ENCODE measurements at regions not wholly inside any gene's neighbourhood (a gene's known extent, or its start where the extent isn't known, plus 50 kb on each side); places are given as distances from the start of the nearest gene placed in this dataset.
A peak's percentile ranks its signal among the peaks of the same experiment; 100 is the strongest.

GRCh38 chr13:76406243-76406642, 480.0 kb downstream of the KCTD12 start:
- DNase-seq, result no peak

DNA sequence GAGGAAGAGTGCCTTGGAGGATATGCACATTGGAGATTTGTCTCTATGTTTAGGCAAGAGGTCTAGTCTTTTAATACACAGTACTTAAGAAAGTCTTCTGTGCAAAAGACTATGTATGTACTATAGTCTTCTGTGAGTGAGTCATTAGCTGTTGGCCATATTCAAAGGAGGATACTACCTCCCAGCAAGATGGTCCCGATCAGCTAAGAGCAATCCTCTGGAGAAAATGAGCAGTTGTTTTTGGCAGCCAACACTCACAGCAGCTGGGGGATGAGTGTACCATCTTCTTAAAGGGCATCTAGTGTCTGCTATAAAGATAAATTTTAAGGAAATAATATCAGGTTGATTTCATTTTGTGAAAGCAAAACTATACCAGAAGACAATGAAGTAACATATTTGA, 487.8 kb downstream of the KCTD12 start:
- no peak for DNase-seq

DNA sequence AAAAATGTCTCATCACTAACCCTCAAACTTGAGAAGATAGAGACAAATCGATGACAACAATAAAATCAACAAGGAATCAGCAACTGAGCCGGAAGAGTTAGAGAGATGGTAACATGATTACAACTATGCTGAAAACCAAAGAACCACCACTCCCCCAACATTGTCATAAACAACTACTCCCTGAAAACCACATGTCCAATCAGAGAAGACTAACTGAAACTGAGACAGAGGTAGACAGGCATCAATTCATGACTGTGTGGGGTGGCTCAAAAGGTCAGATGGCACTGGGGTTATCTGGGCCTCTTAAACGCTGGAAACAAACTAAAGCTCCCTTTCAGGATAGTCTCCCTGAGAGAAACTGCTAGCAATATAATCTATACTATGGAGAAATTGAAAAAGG, 488.8 kb downstream of the KCTD12 start:
- DNase-seq, result peak; percentile 31

DNA sequence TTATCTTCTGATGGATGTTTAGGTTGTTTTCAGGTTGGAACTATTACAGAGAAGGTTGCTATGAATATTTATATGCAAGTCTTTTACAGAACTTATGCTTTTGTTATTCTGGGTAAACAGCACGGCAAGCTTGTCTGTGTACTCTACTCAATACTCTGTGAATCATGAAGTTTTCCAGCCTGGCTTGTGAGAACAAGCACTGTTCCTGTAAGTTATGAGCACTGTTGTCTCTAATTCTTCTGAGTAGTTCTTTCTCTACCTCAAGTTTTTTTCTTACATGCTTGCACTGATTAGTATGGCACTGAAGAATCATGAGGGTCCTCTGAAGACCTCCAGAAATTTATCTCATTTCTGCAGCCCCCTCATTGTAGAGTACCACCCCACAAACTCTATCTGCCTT, 496.9 kb downstream of the KCTD12 start:
- no peak for DNase-seq

- DNase-seq, result no peak
Observed at GRCh38 chr13:76387566-76387965, 498.6 kb downstream of the KCTD12 start.

- no peak for DNase-seq
Observed at GRCh38 chr13:76386321-76386720, 499.9 kb downstream of the KCTD12 start.

DNA sequence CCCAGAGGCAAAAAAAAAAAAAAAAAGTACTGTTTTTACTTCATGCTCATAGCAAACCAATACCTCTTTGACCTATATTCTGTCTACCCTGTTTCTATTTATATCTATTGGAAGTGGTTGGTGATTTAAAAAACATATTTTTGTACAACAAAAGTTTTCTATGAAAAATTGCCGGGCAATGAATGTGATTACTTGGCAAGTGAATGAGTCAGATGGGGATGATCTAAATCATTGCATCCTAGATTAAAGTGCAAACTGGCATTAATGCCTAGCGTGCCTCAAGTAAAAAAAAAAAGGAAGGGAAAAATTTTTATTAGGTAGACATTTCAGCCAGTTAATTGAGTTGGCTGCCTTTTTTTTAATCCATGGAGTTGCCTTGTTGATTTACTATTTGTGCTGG, 500.6 kb downstream of the KCTD12 start:
- DNase-seq, result no peak

DNA sequence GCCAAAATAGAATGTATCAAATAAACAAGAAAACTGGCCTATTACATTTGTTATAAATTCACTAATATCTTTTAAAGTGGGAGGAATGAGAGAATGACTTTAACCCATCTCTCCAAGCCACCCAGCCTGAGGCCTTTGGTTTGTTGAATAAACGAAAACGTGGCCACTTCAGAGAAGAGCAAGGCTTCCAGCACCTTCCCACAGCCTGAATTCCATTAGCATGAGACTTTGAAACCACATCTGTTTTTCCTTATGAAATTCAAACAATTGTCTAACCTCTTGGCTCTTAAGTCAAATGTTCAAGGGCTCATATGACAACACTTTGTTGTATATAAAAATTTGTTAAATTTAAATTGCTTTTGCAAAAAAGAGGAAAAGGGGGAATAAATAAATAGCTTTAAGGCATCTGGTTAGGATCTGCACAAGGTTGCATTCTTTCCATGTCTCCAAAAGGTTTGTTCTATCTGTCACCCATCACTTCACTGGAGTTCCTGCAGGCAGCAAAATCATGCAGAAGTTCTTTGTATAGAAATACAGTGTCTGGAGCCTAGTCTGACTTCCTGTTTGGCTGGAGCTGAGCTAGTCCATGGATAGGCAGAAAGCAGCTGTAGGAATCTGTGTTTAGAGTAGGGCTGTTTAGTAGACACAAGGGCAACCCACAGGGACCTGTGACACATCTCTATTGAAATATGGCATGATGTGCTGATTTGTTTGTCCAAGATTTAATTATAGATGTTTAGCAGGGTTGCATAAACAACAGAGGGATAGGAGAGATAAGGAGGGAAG, 502.3 kb downstream of the KCTD12 start:
- no peak for DNase-seq

DNA sequence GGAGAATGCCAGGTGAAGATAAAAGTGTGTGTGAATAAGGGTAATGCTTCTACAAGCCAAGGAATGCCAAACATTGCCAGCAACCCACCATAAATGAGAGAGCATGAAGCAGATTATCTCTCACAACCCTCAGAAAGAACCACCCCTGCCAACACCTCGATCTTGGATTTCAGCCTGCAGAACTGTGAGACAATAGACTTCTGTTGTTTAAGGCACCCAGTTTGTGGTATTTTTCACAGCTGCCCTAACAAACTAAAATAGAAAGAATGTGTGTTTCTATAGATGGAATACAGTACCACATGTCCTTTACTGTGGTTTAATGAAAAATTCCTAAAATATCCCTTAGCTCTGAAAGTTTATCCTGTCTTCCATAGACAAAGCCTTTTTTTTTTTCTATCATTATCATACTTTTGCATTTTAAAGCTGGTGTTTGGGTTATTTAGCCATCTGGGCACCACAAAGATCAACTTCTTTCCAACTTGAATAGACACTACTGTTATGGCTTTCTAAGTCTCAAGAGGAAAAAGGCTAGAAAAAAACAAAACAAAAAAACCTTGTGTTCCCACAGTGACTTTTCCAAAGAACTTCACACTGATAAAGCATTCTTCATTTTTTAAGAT, 505.6 kb downstream of the KCTD12 start:
- DNase-seq, result no peak

GRCh38 chr13:76379341-76380105, 506.7 kb downstream of the KCTD12 start:
- no peak for DNase-seq

DNA sequence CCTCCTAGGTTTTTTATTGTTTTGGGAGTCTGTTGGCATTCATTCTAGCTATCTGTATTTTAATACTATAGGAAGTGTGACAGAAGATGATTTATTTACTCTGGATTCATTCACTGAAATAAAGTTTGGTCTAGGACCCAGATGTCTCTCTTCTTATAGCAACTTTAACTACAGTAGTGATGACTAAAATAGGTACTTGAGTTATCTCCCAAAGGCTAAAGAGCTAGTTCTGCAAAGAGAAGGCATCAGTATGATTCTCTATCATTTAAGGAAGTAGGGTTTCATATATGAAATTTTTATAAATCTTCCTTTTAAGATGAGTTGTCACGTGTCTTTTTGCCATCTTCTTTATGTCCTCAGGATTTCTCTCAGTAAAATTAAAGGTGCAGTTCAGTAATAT, 507.4 kb downstream of the KCTD12 start:
- no peak for DNase-seq

GRCh38 chr13:76363682-76364289, 522.4 kb downstream of the KCTD12 start:
- no peak for DNase-seq

DNA sequence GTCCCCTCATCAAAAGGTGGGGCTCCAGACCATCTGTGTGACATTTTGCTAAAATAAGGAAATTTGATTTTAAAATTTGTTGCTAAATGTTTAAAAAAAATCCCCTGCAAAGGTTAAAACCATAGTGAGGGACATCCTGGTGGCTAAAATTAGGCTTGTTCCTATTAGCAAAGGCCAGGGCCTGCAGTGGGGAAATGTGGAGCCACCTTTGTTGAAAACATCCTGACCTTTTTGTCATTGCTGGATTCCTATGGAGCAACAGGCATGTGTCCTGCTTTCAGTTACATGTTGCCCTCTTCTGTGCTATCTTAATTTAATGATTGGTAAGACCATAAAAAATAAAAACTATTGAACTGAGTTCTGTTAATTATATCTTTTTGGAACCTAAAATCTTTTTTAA, 524.3 kb downstream of the KCTD12 start:
- DNase-seq, result no peak

DNA sequence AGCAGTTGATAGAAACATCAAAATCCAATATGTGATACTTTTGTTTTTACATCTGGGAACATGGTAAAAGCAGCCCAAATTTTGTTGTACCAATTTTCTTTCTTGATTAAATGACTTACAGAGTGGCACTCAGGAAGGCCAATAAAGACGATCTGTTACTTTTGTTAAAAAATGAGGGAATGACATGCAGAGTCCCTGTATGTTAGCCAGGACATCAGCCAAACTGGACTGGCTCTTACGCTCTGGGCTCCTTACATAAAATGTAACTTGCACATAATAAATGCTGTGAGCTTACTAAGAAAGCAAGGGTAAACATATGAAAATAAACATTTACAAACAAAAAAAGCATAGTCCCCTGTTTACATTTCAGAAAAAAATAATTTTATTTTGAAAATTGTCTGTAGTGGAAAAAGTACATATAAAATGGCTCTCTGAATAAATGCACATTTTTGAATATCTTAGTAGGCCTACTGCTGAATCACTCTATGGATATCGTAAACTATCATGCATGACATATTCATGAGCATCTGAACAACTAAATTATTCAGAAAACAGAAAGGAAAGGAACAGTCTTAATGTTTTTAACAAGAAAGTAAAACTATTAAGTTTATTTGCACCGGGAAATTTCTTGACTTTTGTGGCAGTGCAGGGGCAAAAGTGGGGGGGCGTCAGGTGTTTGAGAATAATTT, 534.5 kb downstream of the KCTD12 start:
- DNase-seq, result no peak

GRCh38 chr13:76350399-76350798, 535.8 kb downstream of the KCTD12 start:
- no peak for DNase-seq

DNA sequence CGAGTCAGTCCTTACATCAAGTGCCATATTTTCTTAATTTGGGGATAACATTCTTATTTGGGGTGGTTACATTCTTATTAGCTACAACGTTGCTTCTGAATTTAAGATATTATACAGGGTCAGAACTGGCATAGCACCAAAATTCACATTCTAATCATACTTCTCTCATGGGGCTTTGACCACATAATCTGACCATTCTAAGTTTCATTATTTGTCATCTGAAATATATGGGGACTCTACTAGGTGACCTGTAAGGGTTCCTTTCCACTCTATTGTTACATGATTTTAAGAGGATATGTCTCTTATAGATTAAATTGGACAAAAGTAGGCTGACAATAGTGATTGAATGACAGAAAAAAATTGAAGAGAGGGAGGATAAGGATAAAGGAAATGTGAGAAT, 536.5 kb downstream of the KCTD12 start:
- no peak for DNase-seq

DNA sequence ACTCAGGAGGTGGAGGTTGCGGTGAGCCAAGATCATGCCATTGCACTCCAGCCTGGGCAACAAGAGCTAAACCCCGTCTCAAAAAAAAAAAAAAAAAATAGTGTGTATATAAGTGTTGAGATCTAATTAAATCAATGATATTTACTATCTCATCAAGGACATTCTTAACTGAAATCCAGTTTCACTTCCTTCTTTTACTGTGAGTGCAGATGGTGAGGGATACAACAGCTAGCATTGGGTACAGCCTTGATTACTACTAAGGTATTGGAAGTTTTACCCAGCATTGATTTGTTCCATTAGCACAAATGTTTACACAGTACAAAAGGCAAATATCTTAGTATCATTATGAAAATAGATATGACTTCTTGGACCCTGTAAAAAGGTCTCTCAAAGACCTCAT, 546.6 kb downstream of the KCTD12 start:
- DNase-seq, result no peak

- DNase-seq, result no peak
Observed at GRCh38 chr13:76338003-76338402, 548.2 kb downstream of the KCTD12 start.

GRCh38 chr13:76336889-76337844, 549.0 kb downstream of the KCTD12 start:
- DNase-seq, result no peak

- DNase-seq, result no peak
Observed at GRCh38 chr13:76335463-76335862, 550.7 kb downstream of the KCTD12 start.

- DNase-seq, result no peak
Observed at GRCh38 chr13:76331943-76332712, 554.1 kb downstream of the KCTD12 start.

Data from activated CD4-positive, alpha-beta T cell treated with anti-CD3 and anti-CD28 coated beads, Interleukin-10, Interleukin-2, amounts not matched to agents 100 ng/mL and 50 ng/mL, durations not matched to agents 16 hours and 8 hours (primary cell).